ENCODE measurements at regions not wholly inside any gene's neighbourhood (a gene's known extent, or its start where the extent isn't known, plus 50 kb on each side); places are given as distances from the start of the nearest gene placed in this dataset.

DNA sequence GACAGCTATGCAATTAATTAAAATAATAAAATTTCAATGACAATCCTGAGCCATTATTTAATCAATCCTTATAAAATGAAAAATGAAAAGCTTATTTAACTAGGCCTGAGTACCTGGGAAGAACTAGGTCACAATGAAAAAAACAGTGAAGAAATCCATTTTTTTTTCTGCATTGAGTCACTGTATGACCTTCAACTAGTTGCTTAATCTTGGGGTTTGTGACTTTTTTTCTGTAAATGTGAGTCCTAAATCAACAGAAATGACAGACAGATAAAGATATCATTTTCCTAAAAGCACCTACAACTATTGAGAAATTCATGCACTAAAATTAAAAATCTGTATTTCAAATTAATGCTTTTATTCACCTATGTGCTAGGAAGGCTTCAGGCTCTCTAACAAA is 96.8 kb downstream of the TMEM26 start:
- no peak for DNase-seq

DNA sequence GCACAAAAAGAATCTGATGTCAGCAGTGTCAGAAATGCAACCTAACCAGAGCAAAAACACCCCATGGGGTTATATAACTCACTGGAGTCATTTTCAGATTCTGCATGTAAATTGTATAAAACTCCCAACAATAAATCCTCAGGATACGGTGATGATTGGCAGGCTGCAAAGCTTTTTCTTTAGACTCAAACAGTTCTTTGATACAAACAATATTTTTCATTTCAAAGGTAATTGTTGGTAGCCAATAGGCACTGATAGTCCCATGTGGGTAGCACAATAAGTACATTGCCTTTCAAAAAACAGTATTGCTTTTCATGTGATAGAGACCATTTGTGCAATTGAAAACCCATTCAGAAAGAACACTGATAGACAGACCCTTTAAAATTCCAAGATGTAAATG is 98.0 kb downstream of the TMEM26 start:
- DNase-seq, result no peak

DNA sequence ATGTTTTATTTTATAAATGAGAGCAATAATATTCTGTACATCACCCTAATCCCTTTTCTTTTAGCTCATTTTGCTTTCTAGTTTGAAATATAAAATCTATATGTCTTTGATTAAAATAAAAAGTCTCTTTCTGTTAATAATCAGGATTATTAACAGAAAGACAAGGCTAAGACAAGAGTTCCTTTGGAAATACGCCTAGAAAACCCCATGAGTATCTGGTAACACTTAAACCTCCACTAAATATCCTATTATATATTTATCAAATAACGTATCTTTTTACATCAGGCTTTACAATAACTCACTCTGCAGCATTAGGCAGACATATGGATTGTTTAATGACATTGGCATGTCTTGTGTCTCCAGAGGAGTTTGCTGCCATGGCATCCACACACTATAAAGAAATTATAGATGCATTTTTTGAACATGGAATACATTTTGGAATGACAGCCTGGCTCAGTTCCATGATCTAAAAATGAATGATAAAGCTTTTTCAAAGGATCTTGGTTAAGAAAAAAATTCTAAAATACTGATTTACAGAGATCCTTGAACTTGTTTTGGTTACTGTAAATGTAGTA is 98.7 kb downstream of the TMEM26 start:
- DNase-seq, result peak; percentile 59

DNA sequence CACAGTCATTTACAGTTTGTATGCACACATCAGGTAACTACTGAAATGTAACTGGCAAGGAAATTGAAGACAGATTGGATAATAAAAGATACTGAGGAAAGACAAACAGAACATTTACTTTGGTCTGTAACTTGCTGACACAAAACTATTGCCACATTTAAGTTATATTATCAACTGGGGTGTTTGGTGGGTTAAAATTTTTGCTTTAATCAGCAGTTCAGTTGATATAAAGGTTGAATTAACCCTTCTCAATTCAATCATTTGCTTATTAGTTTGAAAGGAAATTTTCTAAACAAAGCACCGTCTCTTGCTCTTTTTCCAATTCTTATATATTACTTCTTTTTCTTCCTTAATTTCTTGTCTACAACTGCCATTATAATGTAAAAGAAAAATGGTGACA is 102.4 kb downstream of the TMEM26 start:
- DNase-seq, result no peak

DNA sequence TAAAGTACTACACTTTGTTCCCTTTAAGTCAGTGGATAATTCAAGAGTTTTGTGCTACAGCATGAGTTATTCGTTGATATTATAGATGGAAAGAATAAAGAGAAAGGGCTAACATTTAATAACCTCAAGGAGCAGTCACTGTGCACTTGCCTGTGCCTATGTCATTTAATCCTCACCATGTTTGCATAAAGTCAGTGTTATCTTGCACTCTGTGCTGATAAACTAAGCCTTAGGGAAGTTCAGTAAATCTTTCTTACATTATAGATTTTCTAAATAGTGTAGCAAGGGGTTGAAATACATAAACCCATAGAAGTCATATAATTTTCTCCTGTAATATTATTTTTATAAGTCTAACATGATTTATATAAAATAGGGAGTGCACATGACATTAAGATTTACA is 103.1 kb downstream of the TMEM26 start:
- no peak for DNase-seq

DNA sequence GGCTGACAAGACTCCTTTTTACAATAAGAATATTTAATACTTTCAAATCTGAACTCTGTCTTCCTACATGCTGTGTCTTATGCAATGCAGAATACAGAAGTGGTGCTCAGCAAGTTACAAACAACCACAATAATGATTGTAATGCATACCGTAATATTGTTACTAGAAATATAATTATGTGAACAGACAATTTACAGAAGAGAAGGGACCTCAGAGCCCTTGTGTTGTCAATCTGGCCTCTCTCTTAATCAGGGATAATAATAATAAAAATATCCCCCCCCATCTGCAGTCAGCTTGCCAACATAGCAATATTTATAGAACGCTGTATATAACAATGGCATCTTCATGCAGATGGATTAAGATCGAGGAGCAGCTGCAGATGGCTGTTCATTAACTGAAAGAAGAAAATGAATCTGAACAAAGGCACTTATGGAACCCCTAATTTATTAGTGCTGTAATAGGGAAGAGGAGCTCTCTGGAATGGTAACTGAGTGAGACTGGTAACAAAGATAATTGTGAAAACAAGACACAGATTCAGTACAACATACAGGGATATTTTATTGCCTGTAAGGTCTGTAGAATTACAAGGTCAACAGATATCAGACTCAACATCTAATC is 106.3 kb downstream of the TMEM26 start:
- DNase-seq, result peak; percentile 13

DNA sequence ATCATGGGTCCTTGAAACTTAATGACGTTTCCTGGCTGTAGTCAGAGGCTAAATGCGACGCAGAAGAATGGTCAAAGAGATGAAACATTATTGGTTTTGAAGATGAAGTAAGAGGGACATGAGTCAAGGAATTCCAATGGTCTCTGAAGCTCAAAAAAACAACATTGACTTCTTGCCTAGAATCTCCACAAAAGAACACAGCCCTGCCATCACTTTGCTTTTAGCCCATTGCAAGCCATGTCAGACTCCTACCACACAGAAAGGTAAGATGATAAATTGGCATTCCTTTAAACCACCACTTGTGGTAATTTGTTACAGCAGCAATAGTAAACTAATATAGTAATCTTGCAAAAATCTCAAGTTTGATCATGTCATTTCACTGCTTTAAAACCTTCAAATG is 109.4 kb downstream of the TMEM26 start:
- no peak for DNase-seq

DNA sequence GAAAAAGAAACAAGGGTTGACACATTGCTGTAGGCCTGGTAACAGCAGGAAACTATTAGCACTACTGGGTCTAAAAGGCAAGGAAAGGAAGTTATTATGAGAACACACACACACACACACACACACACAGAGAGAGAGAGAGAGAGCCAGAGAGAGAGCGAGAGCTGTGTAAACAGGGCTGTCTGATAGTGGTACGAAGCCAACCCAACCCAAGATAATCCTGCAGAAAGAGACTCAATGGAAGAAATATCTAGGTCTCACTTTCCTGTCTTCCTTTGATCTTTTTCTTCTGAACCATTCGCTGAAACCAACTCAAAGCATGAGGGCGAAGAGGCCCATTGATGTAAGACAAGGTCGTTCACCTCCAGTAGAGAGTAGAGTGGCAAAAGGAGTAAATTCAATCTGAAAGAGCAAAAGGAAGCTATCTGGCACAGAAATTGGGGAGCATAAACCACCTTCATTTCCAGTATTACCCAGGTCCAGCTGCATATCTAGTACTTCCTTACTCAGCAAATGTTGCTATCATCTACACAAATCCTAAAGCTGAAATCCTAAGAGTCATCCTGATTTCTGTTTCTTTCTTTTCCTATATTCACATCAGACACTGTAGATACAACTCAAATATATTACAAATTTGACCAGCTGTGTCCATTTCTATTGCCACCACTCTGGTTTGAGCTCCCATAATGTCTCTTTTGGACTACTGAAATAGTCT is 110.2 kb downstream of the TMEM26 start:
- no peak for DNase-seq

DNA sequence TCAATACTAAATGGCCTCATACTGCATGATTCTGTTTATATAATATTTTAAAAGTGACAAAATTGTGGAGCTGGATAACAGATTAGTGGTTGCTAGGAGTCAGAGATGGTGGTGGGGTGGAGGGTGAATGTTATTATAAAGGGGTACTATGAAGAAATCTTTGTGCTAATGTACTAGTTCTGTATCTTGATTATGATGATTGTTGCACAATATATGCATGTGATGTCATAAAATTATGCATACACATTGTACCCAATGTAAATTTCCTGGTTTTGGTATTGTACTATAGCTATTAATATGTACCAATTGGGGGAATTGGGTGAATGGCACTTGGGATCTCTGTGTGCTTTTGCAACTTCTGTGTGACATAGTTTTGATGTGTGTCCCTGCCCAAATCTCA is 112.2 kb downstream of the TMEM26 start:
- no peak for DNase-seq

DNA sequence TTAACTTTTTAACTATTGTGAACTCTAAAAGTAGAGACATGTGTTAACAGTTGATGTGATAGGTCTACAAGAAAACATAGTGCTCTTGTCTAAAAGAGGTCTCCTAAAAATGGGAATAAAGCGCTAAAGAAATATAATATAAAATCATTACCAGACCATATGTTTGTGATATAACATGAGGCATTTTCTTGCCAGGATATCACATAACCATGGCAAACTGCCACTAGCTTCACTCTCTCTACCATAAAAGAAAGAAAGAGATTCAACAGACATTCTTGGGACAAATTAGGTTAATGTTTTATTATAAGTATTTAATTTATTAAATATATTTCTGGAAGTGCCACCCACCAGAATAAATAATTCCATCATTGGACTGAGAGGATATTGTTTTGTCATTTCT is 115.0 kb downstream of the TMEM26 start:
- peak; percentile 44 for DNase-seq

DNA sequence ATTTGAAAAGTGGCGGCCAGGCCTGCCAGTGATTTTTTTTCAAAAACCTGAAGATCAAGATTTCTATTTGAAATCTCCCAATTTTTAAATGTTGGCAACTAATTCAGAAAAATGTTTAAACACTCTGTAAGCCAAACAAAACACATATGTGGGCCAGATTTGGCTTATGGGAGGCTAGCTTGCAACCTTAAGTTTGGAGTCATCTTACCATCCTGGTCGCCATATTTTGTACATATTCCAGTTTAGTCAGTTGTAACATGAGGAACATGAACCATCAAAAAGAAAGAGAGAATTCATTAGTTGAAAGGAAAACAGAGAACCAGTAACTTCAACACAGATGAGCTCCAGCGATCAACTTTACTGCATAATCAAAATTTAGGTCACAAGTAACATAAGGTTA is 115.4 kb downstream of the TMEM26 start:
- no peak for DNase-seq

DNA sequence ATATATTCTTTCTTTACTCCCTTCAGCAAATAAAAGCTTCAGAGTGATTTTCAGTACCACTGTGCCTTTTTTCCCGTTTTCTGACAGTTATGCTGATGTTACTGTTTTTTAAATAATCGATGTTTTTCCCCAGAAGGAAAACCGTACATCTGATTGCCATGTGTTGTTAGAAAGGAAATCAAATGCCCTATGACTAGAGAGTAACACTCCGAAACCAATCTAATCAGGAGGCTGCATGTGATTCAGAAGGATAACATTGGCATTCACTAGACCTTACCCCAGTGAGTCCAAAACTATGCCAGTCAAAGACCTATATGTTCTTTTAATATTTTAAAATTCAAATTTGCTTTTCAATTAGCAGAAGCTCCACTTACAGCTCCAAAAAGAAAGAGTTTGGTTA is 116.3 kb downstream of the TMEM26 start:
- DNase-seq, result no peak

DNA sequence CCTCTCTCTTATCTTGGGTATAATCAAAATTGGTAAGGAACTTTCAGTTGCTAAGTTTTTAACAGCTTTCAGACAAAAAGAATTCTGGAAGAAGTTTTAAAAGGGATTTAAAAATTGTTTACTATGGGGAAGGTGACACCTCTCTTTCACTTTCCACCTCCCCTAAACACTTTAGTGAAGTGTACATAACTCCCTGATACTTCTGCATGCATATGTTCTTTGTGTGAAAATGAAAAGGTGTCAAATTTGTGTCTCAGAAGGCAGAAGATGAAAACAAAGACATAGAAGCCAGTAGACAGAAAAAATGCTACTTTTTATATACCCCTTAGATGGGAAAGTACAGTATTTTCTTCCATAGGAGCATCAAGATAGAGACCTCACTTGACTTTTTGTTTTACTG is 117.8 kb downstream of the TMEM26 start:
- no peak for DNase-seq

DNA sequence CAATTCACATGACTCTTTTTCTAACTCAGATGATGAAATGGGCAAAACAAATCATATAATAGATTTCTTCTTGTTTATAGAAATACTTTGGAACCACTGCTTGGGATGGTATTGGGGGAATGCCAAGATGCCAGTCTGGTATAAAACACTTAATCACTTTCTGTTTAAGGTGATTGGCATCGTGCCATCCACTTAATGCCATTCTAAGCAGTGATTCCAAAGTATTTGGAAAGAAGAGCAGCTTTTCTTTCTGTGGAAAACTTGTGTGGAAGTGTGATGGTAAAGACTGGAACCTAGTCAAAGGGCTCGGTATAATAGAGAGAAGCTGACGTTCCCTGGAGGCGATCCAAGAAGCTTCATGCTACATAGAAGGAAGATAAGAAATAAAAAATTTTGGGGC is 120.6 kb downstream of the TMEM26 start:
- DNase-seq, result no peak

DNA sequence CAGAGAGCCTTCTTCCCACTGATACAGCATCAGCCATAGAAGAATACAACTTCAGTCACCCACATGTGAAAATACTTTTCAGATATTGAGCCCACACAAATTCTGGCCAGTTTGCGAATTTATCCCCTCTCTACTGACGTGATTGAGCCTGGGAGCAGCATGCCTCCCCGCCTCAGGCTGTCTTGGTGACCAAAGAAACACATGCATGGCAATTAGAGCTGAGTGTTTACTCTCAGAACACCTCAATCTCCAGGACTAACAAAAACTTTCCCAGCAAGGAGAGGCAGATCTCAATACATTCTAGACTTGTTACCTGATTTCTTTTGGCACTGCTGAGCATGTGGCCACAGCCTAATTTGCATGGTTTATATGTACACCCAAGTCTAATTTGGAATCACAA is 122.5 kb downstream of the TMEM26 start:
- DNase-seq, result no peak

DNA sequence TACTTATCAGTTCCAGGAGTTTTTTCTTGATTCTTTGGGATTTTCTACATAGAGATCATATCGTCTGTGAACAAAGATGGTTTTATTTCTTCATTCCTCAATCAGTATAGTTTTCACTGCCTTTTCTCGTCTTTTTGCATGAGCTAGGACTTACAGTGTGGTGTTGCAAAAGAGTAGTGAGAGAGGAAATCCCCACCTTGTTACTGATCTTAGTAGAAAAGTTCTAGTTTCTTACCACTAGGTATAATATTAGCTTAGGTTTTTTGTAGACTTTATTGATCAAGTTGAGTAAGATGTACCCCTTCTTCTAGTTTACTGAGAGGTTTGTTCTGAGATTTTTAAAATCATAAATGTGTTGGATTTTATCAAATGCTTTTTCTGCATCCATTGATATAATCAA is 123.3 kb downstream of the TMEM26 start:
- no peak for DNase-seq

DNA sequence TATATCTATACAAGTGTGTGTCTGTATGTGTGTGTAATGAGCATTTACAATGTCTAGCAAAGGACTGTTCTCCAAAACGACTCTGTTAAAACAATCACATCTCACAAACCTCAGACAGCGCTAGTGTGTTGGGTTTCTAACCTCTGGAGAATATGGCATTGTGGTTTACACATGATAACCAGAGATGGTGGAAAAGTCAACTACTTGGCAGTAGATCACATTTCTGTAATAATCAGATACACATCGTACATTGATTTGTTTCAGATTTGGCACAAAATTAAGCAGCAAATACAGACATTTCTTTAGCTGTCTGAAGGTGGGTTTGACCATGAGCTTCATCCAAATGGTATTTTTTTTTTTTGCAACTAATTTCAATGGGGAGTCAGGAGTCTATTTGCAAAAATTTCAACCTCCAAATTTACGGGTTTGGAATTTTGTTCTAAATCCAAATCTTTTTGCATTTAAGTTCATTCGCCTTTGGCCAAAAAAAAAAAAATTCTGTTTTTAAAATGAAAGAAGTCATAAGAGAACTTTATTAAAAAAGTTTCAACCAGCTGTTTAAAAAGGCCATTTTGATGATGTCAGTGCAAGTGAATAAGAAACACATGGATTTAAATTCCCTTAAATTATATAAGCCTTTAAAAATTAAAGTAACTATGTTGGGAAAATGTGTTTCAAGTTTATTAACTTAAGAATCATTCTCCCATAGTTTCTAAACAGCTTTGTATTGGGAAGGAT is 127.8 kb downstream of the TMEM26 start:
- peak; percentile 37 for DNase-seq

DNA sequence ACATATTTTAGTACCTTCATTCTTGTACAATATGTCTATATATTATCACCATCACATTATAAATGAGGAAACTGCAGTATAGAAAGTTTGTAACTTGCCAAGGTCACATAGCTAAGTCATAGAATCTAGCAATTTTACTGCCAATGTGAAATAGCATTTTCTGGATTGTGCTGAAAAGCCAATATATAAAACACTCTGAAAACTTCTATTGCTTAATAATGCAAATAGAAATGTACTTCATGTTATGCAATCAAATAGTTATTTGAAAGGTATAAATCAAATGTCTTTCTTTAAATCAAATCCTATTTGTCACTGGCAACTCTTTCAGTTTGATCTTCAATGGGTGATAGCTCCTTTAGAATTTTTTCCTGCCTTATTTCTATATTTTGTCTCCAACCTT is 129.5 kb downstream of the TMEM26 start:
- DNase-seq, result no peak

DNA sequence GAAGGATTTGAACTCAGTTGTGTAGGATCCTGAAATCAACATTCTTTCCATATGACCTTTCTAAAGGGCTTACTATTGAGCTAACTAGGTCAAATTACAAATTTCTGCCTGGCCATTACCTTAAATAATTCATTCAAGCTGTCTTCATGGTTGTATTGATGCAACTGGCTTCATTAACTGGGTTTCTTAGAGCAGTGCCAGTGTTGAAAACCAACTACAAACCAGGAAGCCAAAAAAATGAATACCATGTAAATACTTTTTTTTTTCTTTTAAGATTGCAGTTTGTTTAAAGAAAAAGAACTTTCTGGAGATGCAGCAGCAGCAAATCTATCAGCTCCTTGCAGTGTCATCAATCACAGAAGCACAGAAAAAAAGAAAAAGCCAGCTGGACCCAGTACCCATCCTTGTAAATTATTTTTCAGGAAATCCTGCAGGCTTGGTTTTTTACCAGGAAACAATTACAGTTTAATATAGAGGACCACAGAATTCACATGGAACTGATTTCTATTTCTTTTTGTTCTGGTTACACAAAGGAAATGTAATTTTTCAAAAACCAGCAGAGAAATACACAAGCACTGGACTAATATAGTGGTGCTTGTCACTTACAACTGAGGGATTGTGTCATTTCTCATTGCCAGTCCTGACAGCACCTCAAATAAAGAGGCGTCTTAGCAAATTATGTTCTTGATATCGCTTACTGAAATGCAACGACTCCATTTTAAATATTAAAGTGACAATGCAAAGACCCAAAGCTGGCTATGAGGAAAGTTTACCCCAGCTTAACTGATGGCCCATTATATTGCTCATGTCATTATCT is 131.9 kb downstream of the TMEM26 start:
- DNase-seq, result no peak

DNA sequence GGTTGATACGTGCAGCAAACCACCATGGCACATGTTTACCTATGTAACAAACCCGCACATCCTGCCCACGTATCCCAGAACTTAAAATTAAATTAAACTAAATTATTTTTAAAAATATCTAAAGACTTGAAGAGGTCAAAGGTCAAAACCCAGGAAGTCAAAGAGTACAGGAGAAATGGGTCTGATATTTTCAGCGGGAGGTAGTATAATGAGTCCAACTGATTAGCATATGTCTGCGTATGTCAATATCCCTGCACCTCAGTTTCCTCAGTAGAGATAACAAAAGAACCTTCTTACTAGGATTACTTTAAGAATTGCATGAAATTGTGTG is 133.0 kb downstream of the TMEM26 start:
- DNase-seq, result no peak

DNA sequence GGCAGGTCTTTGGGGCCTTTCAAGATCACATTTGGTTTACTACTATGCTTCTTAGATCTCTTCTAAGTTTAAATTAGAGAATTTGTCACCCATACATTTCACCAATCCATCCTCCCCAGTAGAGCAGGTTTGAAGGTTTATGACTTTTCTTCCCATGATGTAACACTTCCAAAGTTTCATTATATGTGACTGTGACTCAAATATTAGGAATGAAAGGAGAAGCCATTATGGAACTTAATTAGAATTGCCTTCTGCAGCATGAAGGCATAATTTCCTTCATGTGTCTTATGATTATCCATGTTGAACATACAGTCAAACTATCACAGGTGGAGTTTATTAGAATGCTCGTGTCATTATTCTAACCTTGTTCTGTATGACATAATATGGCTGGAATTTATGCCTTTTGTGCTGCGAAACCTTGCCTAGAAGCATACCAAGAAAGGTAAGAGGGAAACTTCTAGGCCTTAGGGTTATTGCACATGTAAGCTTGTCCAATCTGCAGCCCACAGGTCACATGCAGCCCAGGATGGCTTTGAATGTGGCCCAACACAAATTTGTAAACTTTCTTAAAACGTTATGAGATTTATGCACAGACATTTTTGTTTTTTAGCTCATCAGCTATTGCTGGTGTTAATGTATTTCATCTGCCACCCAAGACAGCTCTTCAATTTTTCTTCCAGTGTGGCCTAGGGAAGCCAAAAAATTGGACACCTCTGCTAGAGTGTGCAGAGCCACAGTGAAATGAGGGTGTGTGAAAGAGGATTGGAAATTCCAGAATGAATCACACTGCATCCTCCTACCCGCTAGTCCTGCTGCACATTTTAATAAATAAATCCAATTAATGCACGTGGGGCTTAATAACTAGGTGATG is 133.6 kb downstream of the TMEM26 start:
- peak; percentile 31 for DNase-seq

DNA sequence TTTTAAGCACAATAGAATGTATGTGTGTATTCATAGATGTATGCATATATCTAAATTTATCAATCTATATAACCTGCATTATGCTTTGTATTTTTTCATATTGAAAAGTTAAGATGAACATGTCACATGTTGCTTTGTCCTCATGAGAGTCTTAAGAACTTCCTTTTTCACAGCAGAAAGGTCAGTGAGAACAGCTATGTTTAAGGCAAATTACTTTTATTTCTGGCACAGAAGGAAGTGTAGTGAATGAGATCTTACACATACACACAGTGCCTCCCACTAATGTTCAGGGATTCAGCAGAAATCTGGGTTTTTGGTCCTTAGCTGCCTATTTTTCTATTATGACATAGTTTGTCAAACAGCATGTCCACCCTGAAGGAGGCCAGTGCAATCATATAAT is 134.8 kb downstream of the TMEM26 start:
- DNase-seq, result no peak
